HEK293 (cell line): ENCODE measurements at regions not wholly inside any gene's neighbourhood (a gene's known extent, or its start where the extent isn't known, plus 50 kb on each side); places are given as distances from the start of the nearest gene placed in this dataset.
"Not testable (repeated sequence)": the region's sequence is repeated elsewhere in the genome, so short reads cannot be mapped to it uniquely, and the experiment has no call there.

Source experiments
- CTCF ChIP-seq: fragments of 450-650 bp; formaldehyde crosslinking; IDR thresholded peaks from 2 replicates; pipeline ENCODE4 v1.5.1; 2016; ENCODE audit warnings: missing biosample characterization, missing genetic modification characterization
- EGR2 ChIP-seq: fragments of 450-650 bp; formaldehyde crosslinking; IDR thresholded peaks from 2 replicates; pipeline ENCODE4 v1.5.1; 2016; ENCODE audit warnings: low read depth, missing biosample characterization, missing genetic modification characterization
- KLF9 ChIP-seq: fragments of 450-650 bp; formaldehyde crosslinking; IDR thresholded peaks from 2 replicates; pipeline ENCODE4 v1.5.1; 2016; ENCODE audit warnings: missing biosample characterization, missing genetic modification characterization, low read depth
- SP2 ChIP-seq: fragments of 450-650 bp; formaldehyde crosslinking; IDR thresholded peaks from 2 replicates; pipeline ENCODE4 v1.5.1; 2016; ENCODE audit warnings: missing biosample characterization, missing genetic modification characterization
- TCF7L2 ChIP-seq: IDR thresholded peaks from 2 replicates; pipeline ENCODE4 v1.6.1; 2011; ENCODE audit warnings: low read depth, mild to moderate bottlenecking, inconsistent platforms, low read length, moderate library complexity, borderline replicate concordance
- ZBTB11 ChIP-seq: fragments of 450-650 bp; formaldehyde crosslinking; conservative IDR thresholded peaks from 2 replicates; pipeline ENCODE4 v1.5.1; 2016; ENCODE audit warnings: low read depth, missing biosample characterization, missing genetic modification characterization
- ZFP3 ChIP-seq: fragments of 450-650 bp; formaldehyde crosslinking; IDR thresholded peaks from 2 replicates; pipeline ENCODE4 v1.5.1; 2016; ENCODE audit warnings: low read depth, missing biosample characterization, missing genetic modification characterization
- ZFP37 ChIP-seq: fragments of 450-650 bp; formaldehyde crosslinking; IDR thresholded peaks from 2 replicates; pipeline ENCODE4 v1.5.1; 2016; ENCODE audit warnings: missing biosample characterization, missing genetic modification characterization
- ZNF19 ChIP-seq: fragments of 450-650 bp; formaldehyde crosslinking; IDR thresholded peaks from 2 replicates; pipeline ENCODE4; 2016; ENCODE audit warnings: missing biosample characterization, missing genetic modification characterization, low read depth

DNA sequence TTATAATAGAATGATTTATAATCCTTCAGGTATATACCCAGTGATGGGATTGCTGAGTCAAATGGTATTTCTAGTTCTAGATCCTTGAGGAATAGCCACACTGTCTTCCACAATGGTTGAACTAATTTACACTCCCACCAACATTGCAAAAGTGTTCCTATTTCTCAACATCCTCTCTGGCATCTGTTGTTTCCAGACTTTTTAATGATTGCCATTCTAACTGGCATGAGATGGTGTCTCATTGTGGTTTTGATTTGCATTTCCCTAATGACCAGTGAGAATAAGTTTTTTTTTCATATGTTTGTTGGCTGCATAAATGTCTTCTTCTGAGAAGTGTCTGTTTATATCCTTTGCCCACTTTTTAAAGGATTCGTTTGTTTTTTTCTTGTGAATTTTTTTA, 615.1 kb downstream of the STK39 start:
- TF ChIP-seq ZFP3 (tag by site-specific recombination); CTCF (tag by site-specific recombination); TCF7L2; ZFP37 (tag by site-specific recombination); SP2 (tag by site-specific recombination); KLF9 (tag by site-specific recombination); ZBTB11 (tag by site-specific recombination); EGR2 (tag by site-specific recombination); ZNF19: not testable (repeated sequence)
